ENCODE measurements at regions not wholly inside any gene's neighbourhood (a gene's known extent, or its start where the extent isn't known, plus 50 kb on each side); places are given as distances from the start of the nearest gene placed in this dataset.
"Not testable (repeated sequence)": the region's sequence is repeated elsewhere in the genome, so short reads cannot be mapped to it uniquely, and the experiment has no call there.

- no TSS peak for BruUV-seq (replicated peaks)
- no peaks in the 10 kb centered on the region for H3K9me2 ChIP-seq (replicated peaks; ENCODE audit: low read length)
- TF ChIP-seq EZH2phosphoT487 (IDR thresholded peaks at IDR 0.05; ENCODE audit: borderline replicate concordance, low read length): no peak
- TF ChIP-seq CTCF (conservative IDR thresholded peaks at IDR 0.05; ENCODE audit: low read depth, low read length): no peak
- TF ChIP-seq EZH2 (IDR thresholded peaks at IDR 0.05; ENCODE audit: low read length, unreplicated experiment): no peak
- no peaks in the 10 kb centered on the region for H3K27me3 ChIP-seq (ENCODE audit: low read length)
- ATAC-seq: no peak
- no peaks in the 10 kb centered on the region for H3F3A ChIP-seq (ENCODE audit: low read length, unreplicated experiment)
- no peaks in the 10 kb centered on the region for H4K20me1 ChIP-seq (ENCODE audit: low read length)
- no peak overlapping the region for H2AFZ ChIP-seq (ENCODE audit: low read length)
- H3K27ac ChIP-seq (ENCODE audit: low read length): no peak overlapping the region
- no peaks in the 10 kb centered on the region for H3K36me3 ChIP-seq (ENCODE audit: low read depth, low read length)
- POLR2A ChIA-PET (ENCODE audit: unreplicated experiment): interaction anchor here (0.6 kb wide), 1 partner anchor 15 kb away, joined by 6 read pairs; no protein-coding TSS in a partner anchor
- no peaks in the 10 kb centered on the region for H3K79me2 ChIP-seq (ENCODE audit: low read length)
- no peak overlapping the region for H3K9ac ChIP-seq (ENCODE audit: low read length)
- peaks cover 10% of the 10 kb centered on the region for H3K4me1 ChIP-seq (ENCODE audit: insufficient read depth, low read length)
- no peak overlapping the region for H3K4me2 ChIP-seq (ENCODE audit: low read length)
- CTCF ChIA-PET: no interaction called here
- DNase-seq: no peak
- H3K9me3 ChIP-seq (ENCODE audit: low read length): no peaks in the 10 kb centered on the region
- intact Hi-C loops (cut with micrococcal nuclease): no loop called here
- H3K4me3 ChIP-seq (ENCODE audit: low read length): no peak overlapping the region
Observed at GRCh38 chr10:3564346-3565002, 220.5 kb downstream of the KLF6 start.

- no peak overlapping the region for H3K4me2 ChIP-seq (ENCODE audit: low read length)
- ChIA-PET POLR2A (ENCODE audit: unreplicated experiment) (no interaction called here), CTCF (no interaction called here)
- H3F3A ChIP-seq (ENCODE audit: low read length, unreplicated experiment): no peaks in the 10 kb centered on the region
- H3K27ac ChIP-seq (ENCODE audit: low read length): no peak overlapping the region
- H2AFZ ChIP-seq (ENCODE audit: low read length): no peak overlapping the region
- H3K9me3 ChIP-seq (ENCODE audit: low read length): no peaks in the 10 kb centered on the region
- DNase-seq (no peak), ATAC-seq (no peak)
- no peaks in the 10 kb centered on the region for H3K27me3 ChIP-seq (ENCODE audit: low read length)
- peaks cover 10% of the 10 kb centered on the region for H3K4me1 ChIP-seq (ENCODE audit: insufficient read depth, low read length)
- no peaks in the 10 kb centered on the region for H3K9me2 ChIP-seq (replicated peaks; ENCODE audit: low read length)
- no peak overlapping the region for H3K4me3 ChIP-seq (ENCODE audit: low read length)
- H4K20me1 ChIP-seq (ENCODE audit: low read length): no peaks in the 10 kb centered on the region
- intact Hi-C loops (cut with micrococcal nuclease): no loop called here
- H3K36me3 ChIP-seq (ENCODE audit: low read depth, low read length): no peaks in the 10 kb centered on the region
- TF ChIP-seq EZH2phosphoT487 (IDR thresholded peaks at IDR 0.05; ENCODE audit: borderline replicate concordance, low read length) (no peak), CTCF (conservative IDR thresholded peaks at IDR 0.05; ENCODE audit: low read depth, low read length) (no peak), EZH2 (IDR thresholded peaks at IDR 0.05; ENCODE audit: low read length, unreplicated experiment) (no peak)
- no TSS peak for BruUV-seq (replicated peaks)
- H3K9ac ChIP-seq (ENCODE audit: low read length): no peak overlapping the region
- no peaks in the 10 kb centered on the region for H3K79me2 ChIP-seq (ENCODE audit: low read length)
Observed at GRCh38 chr10:3563298-3563697, 221.7 kb downstream of the KLF6 start.

- CTCF ChIA-PET; H3K4me2 ChIP-seq (ENCODE audit: low read length); intact Hi-C loops (cut with micrococcal nuclease); H3K79me2 ChIP-seq (ENCODE audit: low read length); BruUV-seq (replicated peaks); H3K4me1 ChIP-seq (ENCODE audit: insufficient read depth, low read length); H3K27me3 ChIP-seq (ENCODE audit: low read length); H3K27ac ChIP-seq (ENCODE audit: low read length); H4K20me1 ChIP-seq (ENCODE audit: low read length); POLR2A ChIA-PET (ENCODE audit: unreplicated experiment); H3K9ac ChIP-seq (ENCODE audit: low read length); H3K9me3 ChIP-seq (ENCODE audit: low read length); H3F3A ChIP-seq (ENCODE audit: low read length, unreplicated experiment); H3K9me2 ChIP-seq (replicated peaks; ENCODE audit: low read length); H3K36me3 ChIP-seq (ENCODE audit: low read depth, low read length); H2AFZ ChIP-seq (ENCODE audit: low read length); H3K4me3 ChIP-seq (ENCODE audit: low read length); DNase-seq; ATAC-seq: not testable (repeated sequence)
Observed at GRCh38 chr10:3560628-3561027, 224.4 kb downstream of the KLF6 start.

Measured in PC-3 (cell line).